ENCODE measurements at regions not wholly inside any gene's neighbourhood (a gene's known extent, or its start where the extent isn't known, plus 50 kb on each side); places are given as distances from the start of the nearest gene placed in this dataset.

DNA sequence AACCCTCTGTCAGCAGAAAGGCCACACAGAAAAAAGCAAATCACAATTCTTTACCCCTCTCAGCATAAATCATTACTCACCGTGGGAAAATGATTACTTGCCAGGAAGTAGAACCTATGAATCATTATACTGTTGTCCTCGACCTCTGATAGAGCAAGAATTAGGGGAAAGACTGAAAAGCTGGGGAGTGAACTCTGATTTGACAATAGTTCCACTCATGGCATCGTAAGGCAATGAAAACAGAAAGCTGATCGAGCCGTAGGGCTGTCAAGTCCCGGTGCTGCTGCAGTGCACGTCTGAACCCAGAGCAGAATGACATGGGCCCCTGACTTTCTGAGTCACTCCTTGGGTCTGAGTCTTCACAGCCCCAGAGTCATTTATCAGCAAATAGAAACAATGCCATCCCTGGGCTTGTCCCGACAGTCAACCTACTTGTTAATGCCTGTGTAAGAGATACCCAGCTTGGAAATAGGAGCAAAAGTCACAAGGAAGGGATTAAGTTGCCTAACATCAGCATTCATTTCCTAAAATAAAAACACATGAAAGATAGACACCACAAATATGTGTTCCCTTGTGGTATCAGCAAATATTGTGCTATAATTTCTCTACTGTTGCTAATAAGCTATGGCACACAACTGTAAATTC lies 224.8 kb upstream of the MARCKS start:
- no peaks in the 10 kb centered on the region for H3K9me2 ChIP-seq (replicated peaks; ENCODE audit: insufficient read depth, low read length)
- H3K4me3 ChIP-seq (ENCODE audit: low read length), result peak overlapping the region; percentile 43
- H3K27me3 ChIP-seq (replicated peaks; ENCODE audit: insufficient read depth, low read length), result no peaks in the 10 kb centered on the region
- H4K20me1 ChIP-seq (ENCODE audit: insufficient read depth, low read length), result no peaks in the 10 kb centered on the region
- TF ChIP-seq EZH2phosphoT487 (IDR thresholded peaks at IDR 0.05; ENCODE audit: low read length) (no peak), EZH2 (optimal IDR thresholded peaks at IDR 0.05; ENCODE audit: low read depth, low read length) (no peak)
- TF ChIP-seq, protein P1, sequence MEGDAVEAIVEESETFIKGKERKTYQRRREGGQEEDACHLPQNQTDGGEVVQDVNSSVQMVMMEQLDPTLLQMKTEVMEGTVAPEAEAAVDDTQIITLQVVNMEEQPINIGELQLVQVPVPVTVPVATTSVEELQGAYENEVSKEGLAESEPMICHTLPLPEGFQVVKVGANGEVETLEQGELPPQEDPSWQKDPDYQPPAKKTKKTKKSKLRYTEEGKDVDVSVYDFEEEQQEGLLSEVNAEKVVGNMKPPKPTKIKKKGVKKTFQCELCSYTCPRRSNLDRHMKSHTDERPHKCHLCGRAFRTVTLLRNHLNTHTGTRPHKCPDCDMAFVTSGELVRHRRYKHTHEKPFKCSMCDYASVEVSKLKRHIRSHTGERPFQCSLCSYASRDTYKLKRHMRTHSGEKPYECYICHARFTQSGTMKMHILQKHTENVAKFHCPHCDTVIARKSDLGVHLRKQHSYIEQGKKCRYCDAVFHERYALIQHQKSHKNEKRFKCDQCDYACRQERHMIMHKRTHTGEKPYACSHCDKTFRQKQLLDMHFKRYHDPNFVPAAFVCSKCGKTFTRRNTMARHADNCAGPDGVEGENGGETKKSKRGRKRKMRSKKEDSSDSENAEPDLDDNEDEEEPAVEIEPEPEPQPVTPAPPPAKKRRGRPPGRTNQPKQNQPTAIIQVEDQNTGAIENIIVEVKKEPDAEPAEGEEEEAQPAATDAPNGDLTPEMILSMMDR (IDR thresholded peaks at IDR 0.05; ENCODE audit: low read length), result no peak
- peak overlapping the region; percentile 87 for H3K9ac ChIP-seq (ENCODE audit: low read length)
- no peaks in the 10 kb centered on the region for H3K36me3 ChIP-seq (replicated peaks; ENCODE audit: insufficient read depth, low read length)
- H2AFZ ChIP-seq (ENCODE audit: low read length), result peak overlapping the region; percentile 52
- H3K4me1 ChIP-seq (ENCODE audit: low read length), result peaks cover 68% of the 10 kb centered on the region
- peak overlapping the region; percentile 94 for H3K4me2 ChIP-seq (ENCODE audit: low read depth, low read length)
- H3K9me3 ChIP-seq (replicated peaks; ENCODE audit: insufficient read depth, low read length), result no peaks in the 10 kb centered on the region
- H3K79me2 ChIP-seq (ENCODE audit: low read length), result no peaks in the 10 kb centered on the region
- H3F3A ChIP-seq (ENCODE audit: insufficient read depth, low read length), result peaks cover 40% of the 10 kb centered on the region
- peak; percentile 55 for DNase-seq
- peak overlapping the region; percentile 98 for H3K27ac ChIP-seq (ENCODE audit: low read length)

DNA sequence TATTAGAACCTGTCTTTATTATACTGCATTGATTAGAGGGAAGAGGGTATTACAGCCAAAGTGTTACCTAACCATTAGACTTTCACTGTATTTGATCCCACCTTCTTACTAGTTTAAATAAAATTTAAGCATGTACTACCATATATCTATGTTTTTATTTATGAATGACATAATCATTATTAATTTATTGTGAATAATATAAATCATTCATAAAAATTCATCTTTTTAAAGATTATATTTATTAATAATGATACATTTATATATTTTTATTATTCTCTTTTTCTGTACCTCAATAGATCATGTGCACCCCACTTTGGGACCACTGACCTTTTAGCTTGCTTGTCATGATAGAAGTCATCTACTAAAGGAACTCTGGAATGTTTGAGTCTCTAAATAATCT lies 223.5 kb upstream of the MARCKS start:
- peaks cover 40% of the 10 kb centered on the region for H3F3A ChIP-seq (ENCODE audit: insufficient read depth, low read length)
- TF ChIP-seq, protein P1 (IDR thresholded peaks at IDR 0.05; ENCODE audit: low read length), result no peak
- TF ChIP-seq EZH2 (optimal IDR thresholded peaks at IDR 0.05; ENCODE audit: low read depth, low read length) (no peak), EZH2phosphoT487 (IDR thresholded peaks at IDR 0.05; ENCODE audit: low read length) (no peak)
- H3K9me2 ChIP-seq (replicated peaks; ENCODE audit: insufficient read depth, low read length), result no peaks in the 10 kb centered on the region
- no peaks in the 10 kb centered on the region for H3K79me2 ChIP-seq (ENCODE audit: low read length)
- no peaks in the 10 kb centered on the region for H3K36me3 ChIP-seq (replicated peaks; ENCODE audit: insufficient read depth, low read length)
- peak overlapping the region; percentile 98; the same call in 1 of the 2 replicates for H3K27ac ChIP-seq (ENCODE audit: low read length)
- no peak for DNase-seq
- H3K4me2 ChIP-seq (ENCODE audit: low read depth, low read length), result peak overlapping the region; percentile 94; the same call in 1 of the 2 replicates
- no peak overlapping the region for H3K4me3 ChIP-seq (ENCODE audit: low read length)
- H3K4me1 ChIP-seq (ENCODE audit: low read length), result peaks cover 57% of the 10 kb centered on the region
- no peaks in the 10 kb centered on the region for H3K27me3 ChIP-seq (replicated peaks; ENCODE audit: insufficient read depth, low read length)
- no peak overlapping the region for H2AFZ ChIP-seq (ENCODE audit: low read length)
- H3K9me3 ChIP-seq (replicated peaks; ENCODE audit: insufficient read depth, low read length), result no peaks in the 10 kb centered on the region
- no peaks in the 10 kb centered on the region for H4K20me1 ChIP-seq (ENCODE audit: insufficient read depth, low read length)
- no peak overlapping the region for H3K9ac ChIP-seq (ENCODE audit: low read length)

DNA sequence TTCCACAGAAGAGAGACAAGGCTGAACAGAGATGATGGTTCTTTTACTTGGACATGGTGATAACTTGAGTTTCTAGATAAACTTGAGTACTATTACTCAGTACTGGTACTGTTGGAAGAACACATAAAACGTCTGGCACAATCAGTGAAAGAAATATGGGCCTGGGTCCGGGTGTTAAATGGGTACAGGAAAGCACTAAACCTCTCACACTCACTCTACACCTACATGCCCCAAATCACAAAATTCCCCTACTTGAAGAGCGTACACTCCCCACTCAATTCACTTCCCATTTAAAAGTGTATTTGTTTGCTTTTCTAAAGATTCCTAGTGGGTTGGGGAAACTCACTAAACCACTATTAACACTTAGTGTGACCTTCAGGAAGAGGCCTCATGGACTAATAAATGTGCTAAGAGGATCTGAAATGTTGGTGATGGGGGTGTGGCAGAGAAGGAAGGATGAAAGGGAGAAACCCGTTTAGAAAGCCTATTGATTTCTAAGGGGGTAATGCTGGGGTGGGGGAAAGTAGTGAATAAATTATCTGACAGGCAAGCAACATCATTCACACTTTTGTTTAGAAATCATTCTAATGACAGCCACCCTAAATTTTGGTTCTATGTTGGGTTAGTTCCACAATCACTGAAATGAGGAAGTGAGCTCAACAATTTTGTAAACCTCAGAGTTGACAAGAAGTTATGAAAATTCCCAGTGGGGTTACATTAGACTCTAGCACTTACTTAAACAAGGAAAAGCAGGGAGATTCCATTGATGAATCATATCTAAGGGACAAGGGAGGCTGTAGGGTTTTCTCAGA lies 222.6 kb upstream of the MARCKS start:
- Histone ChIP-seq H3K79me2 (ENCODE audit: low read length) (no peaks in the 10 kb centered on the region), H3K36me3 (replicated peaks; ENCODE audit: insufficient read depth, low read length) (no peaks in the 10 kb centered on the region), H3K9me3 (replicated peaks; ENCODE audit: insufficient read depth, low read length) (no peaks in the 10 kb centered on the region), H3K27ac (ENCODE audit: low read length) (no peak overlapping the region), H3K9ac (ENCODE audit: low read length) (no peak overlapping the region), H3K27me3 (replicated peaks; ENCODE audit: insufficient read depth, low read length) (no peaks in the 10 kb centered on the region), H3K4me2 (ENCODE audit: low read depth, low read length) (peak overlapping the region; percentile 21; the same call in 1 of the 2 replicates), H4K20me1 (ENCODE audit: insufficient read depth, low read length) (no peaks in the 10 kb centered on the region), H3K4me1 (ENCODE audit: low read length) (peaks cover 47% of the 10 kb centered on the region), H2AFZ (ENCODE audit: low read length) (no peak overlapping the region), H3K9me2 (replicated peaks; ENCODE audit: insufficient read depth, low read length) (no peaks in the 10 kb centered on the region), H3K4me3 (ENCODE audit: low read length) (no peak overlapping the region), H3F3A (ENCODE audit: insufficient read depth, low read length) (peaks cover 39% of the 10 kb centered on the region)
- no peak for DNase-seq
- TF ChIP-seq EZH2phosphoT487 (IDR thresholded peaks at IDR 0.05; ENCODE audit: low read length), result no peak
- TF ChIP-seq EZH2 (optimal IDR thresholded peaks at IDR 0.05; ENCODE audit: low read depth, low read length), result no peak
- TF ChIP-seq, protein P1 (IDR thresholded peaks at IDR 0.05; ENCODE audit: low read length), result no peak

All from MM.1S (cell line).